Right renal cortex interstitium (tissue), 3 donors: ENCODE measurements at regions not wholly inside any gene's neighbourhood (a gene's known extent, or its start where the extent isn't known, plus 50 kb on each side); places are given as distances from the start of the nearest gene placed in this dataset.
"Not testable (repeated sequence)": the region's sequence is repeated elsewhere in the genome, so short reads cannot be mapped to it uniquely, and the experiment has no call there.

Source experiments
- DNase-seq, 3 donors: peaks; one replicate each; pipeline ENCODE4 v3.0.0-alpha.2; 2013; ENCODE audit warnings: low read depth in 3 of 3, low spot score in 2 of 3

DNA sequence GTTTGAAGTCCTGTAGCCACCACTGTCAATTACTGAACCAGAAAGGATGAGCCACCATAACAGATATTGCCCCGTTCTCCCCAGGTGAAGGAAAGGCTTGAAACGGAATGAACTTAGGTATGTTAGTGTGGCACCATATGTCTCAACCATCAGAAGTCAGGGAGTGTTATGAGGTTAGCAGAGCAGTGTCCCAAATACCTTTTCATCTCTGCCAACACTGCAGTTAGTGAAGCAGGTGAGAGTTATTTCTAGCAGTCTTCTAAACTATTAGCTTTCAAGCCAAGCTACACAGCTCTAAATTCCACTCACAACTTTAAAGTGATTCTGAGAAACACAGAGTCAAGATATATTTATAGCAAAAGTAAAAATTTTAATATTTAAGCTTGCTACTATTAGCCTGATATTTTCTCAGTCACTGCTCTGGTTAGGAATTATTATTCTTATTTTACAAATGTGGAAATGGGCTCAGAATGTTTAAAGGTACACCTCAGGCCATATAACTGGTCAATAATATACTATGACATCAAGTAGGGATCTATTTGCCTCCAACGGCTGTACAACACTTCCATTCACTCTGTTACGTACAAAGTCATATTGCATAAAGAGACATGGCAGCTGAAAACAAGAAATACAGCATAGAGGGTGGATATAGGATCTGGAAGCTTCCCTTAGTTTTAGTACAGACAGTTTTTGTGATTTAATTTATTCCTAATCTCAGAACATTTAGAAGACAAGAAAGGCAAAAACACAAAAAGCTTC, 1527.1 kb upstream of the PRR20A start:
- DNase-seq: no peak

DNA sequence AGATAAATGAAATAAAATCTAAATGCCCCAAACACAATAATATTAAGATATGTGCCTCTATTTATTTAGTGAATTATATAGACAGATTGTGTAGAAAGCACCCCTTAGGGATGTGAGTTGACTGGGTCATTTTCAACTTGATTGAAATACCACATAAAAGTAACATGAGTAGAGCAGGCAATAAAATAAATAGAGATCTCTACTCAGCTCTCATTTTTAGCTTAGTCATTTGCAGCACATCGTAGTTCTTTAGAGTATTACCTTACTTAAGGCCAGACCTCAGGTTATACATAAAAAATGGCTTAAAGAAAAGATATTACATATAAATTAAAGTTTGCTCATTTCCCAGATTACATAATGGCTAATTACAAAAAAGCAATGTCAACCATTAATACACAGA, 1525.6 kb upstream of the PRR20A start:
- DNase-seq: no peak

DNA sequence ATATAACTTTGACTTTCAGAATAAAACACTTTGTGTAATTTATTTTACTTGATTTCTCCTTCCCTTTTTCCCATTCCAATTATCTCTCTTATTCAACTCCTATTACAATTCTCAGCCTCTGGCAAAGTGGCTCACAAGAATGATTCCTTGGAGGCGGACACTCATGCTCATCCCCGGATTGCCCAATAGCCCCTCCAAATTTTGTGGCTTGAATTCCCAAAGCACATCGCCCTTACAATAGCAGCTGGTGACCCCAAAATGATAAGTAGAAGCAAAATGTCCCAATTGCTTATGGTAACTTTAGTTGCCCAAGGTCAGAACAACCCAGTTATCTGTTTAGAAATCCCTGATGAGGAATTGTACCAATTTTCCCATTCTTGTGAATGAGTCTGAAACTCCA, 1523.5 kb upstream of the PRR20A start:
- DNase-seq: no peak

DNA sequence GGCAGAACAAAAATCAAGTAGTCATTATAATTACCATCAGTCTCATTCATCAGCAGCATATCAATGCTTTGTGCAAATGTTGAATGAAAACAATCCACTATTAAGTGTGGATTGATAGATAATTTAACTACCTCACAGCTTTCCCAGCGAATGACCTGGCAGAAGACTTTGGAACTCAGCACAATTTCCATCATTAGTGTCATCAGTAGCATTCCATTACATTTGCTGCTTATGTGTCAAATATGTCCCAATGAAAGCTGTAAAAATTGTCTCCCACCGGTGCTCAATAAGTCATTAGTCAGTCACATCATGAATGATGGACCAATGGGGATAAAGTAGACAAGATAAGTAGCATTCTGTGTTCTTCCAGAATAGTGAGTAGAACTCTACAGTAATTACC, 1513.5 kb upstream of the PRR20A start:
- DNase-seq: no peak

DNA sequence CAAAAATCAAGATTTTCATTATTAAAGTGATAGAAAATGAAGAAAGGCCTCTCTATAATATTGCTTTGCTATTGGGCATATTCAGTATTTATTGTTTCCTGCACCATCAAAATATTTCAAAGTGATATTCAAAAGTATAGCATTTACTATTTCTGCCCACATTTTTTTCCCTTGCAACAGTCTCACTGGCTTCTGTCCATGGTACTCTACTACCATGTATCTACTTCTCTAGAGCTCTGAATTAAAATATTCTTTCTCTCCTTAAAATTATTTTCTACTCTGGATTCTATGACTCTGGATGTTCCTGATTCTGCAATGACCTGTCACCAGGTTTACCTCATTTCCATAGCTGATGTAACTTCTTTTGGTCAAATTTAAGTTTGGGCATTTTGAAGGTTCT, 1508.3 kb upstream of the PRR20A start:
- no peak for DNase-seq

DNA sequence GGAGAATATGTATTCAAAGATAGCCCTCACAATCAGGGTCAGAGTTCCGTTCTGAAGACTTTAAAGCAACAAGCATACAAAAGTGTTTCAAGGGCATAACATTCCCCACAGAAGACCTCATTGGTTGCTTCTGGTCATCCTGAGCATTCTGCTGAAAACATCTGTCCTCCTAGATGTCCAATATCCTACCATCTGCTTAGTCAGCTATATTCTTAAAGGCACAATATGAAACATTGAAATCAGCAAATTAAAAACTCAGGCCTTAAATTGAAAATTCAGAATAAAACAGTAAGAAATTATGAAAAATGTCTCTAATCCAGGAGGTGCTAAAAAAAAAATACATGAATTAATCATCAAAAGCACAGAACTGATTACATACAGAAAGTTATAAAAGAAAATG, 1491.2 kb upstream of the PRR20A start:
- DNase-seq: no peak

DNA sequence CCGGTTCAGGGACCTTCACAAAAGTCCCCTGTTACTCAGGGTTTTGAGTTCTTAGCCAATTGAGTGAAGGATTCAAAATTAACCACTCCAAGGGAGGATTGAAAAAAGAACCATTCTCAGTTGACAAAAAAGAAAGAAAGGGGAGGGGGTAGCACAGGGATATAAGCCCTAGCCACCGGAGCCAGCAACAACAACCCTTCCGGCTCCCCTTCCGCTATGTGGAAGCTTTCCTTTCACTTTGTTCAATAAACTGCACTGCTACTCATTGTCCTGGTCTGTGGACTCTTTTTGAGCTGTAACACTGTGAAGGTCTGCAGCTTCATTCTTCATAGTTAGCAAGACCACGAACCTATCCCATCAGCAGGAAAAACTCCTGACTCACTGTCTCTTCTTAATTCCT, 1488.1 kb upstream of the PRR20A start:
- DNase-seq: no peak

DNA sequence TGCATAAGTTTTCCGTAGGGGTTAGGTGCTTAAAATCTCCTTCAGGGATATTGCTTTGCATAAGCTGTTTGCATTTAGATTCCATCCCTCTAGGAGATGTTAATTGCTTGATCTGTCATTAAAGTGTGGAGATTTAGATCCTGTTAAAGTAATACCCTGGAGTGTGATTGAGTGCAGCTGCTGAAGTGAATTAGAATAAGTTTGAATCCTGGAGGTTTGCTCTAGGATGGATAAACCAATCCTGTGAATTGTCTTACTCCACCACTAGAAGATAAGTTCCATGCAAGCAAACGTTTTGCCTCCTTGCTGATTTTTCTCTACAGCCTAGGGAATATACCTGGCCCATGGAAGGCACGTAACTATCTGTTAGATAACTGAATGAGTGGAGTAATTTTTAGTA, 1487.2 kb upstream of the PRR20A start:
- no peak for DNase-seq

DNA sequence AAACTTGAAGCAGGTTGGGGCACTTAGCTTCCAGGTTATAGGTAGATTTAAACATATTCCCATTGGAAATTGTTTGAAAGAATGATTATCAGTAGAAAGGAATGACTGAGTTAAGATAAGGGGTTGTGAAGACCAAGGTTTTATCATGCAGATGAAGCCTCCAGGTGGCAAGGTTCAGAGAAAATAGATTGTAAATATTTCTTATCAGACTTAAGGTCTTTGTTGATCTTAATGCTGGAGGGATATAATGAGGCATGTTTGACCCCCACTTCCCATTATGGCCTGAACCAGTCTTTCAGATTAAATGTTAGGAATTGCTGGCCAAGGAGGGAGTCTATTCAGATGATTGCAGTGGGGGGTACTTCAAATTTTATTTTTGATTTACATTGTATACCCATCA, 1486.5 kb upstream of the PRR20A start:
- DNase-seq: no peak

DNA sequence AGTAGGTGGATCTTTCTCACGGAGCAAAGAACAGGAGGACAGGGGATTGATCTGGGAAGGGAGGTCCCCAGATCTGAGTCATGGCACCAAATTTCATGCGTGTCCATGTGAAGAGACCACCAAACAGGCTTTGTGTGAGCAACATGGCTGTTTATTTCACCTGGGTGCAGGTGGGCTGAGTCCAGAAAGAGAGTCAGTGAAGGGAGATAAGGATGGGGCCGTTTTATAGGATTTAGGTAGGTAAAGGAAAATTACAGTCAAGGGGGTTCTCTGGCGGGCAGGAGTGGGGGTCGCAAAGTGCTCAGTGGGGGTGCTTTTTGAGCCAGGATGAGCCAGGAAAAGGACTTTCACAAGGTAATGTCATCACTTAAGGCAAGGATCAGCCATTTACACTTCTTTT, 1480.5 kb upstream of the PRR20A start:
- DNase-seq: not testable (repeated sequence)

DNA sequence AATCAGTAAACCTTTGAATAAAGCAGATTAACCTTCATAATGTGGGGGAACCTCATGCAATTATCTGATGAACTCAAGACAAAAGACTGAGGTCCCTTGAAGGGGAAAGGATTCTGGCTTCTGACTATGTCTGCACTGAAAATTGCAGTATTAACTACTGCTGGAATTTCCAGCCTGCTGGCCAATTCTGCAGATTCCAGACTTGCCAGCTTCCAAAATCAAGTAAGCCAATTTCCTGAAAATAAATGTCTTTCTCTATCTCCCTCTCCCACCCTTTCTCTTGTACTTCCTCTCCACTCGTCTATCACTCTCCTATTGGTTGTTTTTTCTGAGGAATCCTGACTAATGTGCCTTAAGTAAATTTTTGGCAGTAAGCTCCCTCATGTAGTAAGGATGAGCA, 1479.9 kb upstream of the PRR20A start:
- DNase-seq: no peak

DNA sequence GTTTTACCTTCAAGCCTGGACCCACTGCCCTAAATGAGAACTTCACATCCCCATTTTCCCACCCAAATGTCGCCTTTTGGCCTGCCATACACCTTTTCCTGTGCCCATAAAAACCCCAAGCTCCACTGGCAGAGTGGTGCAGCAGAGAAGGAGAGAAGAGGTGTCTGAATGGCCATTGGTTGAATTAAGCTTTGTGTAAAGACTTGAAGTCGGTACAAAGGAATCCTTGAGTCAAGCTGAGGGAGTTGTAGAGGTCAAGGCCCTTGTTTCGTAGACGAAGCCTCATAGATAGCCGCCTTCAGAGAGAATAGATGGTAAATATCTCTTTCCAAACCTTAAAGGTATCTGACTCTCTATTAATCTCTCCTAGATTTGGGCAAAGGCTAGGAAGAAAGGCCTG, 1479.2 kb upstream of the PRR20A start:
- no peak for DNase-seq

DNA sequence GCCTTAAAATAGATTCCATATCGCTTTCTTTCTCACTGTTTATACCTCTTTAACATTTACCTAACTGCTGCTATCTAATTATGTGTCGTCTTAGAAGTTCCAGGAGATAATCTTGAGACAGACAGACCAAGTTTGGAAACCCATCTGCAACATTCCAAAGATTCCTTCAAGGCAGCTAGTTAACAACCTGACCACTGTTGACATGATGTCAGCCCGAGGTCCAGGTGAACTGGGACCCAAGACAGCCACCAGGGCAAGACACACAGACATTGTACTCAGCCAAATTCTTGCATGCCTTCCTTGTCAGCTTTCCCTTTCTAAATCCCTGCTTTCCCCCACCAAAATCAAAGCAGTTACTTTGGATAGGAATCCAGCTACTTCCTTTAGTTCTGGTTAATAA, 1476.5 kb upstream of the PRR20A start:
- no peak for DNase-seq

DNA sequence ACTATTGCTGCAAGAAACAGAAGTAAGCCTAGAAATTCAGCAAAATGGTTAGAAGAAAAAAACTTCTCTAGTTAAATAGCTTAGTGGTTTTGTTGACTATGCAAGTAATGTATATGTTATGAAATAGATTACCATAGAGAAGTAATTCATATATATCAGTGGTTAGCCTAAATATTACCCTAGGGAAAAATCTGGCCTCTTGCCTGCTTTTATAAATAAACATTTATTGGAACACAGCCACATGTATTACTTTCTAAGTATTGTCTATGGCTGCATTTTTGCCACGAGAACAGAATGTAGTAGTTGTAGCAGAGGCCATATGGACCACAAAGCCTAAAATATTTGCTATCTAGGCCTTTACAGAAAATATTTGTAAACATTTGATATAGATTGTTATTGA, 1471.7 kb upstream of the PRR20A start:
- no peak for DNase-seq

DNA sequence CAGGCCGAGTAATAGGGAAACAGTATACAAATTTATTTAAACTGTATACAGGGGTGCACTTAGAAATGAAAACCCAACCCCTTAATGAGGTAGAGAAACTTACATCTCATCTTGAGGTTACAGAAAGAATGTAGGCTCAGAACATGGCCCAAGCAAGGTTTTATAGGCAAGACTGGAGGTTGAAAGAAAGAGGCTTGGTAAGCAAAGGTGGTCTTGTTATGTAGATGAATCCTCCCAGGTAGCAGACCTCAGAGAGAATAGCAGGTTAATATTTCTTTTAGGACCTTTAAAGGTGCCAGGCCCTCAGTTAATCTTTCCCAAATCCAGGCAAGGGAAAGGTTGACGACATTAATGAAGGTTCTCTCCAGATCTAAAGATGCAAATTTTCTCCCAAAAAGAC, 1466.8 kb upstream of the PRR20A start:
- no peak for DNase-seq

DNA sequence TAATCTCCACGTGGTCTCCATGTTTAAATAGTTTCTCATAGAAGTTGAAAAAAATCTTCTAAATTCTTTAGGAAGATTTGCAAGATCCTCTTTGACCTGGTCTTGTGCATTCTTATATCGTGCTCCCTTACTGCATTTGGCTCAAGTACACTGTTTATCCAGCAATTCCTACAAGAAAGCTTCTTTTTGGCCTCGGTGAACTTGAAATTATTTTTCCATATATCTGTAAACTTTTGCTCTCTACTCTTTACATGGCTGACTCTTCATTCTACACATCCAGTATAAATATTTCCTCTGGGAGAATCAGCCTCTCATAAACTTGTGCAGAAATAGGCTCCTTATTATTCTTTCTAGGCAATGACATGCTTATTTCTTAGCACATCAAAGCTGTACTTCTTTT, 1457.9 kb upstream of the PRR20A start:
- DNase-seq: no peak

DNA sequence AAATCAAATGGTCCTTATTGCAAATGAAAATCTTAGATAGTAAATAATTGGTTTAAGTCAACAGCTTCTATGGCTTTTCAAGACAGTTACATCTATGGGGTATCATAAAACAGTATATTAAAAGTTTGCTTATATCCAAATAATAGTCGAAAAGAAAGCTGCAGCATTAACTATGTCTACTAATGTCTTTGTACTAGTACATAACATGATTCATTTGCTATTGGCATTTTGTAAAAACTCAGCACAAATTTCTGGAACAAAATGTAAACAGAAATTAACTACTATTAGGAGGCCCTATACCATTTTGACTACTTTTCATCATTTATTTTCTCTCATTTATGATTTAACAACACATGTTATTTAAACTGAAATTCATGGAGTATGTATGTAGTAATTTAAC, 1435.2 kb upstream of the PRR20A start:
- no peak for DNase-seq

DNA sequence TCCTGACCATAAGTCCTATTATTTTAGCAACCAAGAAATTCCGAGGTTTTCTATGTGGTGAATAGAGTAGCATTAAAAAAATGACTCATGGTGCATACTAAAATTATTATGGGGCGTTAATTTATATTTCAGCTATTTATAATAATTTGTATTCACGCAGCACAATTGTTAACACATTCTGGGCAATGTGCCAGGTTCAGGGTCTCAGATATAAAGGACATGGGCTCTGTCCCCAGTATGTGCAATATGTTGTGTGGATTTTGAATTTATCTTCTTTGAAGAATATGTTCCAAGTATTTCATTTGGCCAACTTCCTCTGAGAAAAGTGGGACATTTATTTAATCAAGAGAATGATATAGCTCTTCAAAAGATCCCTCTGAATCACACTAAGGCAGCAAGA, 1434.7 kb upstream of the PRR20A start:
- DNase-seq: no peak

DNA sequence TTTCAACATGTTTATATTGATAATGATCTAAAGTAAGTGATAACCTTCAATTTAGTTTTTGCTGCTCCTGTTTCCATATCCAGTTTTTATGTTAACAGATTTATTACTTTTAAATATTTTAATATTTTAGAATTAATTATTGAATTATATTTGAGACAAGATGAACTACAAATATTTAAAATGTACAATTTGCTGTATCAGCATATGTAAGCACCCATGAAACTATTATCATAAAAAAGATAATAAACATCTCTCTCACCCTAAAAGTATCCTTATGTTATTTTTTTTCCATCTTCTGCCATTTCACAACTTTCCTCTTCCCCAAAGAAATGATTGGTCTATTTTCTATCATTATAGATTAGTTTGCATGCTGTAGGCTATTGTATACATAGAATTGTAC, 1426.6 kb upstream of the PRR20A start:
- no peak for DNase-seq

DNA sequence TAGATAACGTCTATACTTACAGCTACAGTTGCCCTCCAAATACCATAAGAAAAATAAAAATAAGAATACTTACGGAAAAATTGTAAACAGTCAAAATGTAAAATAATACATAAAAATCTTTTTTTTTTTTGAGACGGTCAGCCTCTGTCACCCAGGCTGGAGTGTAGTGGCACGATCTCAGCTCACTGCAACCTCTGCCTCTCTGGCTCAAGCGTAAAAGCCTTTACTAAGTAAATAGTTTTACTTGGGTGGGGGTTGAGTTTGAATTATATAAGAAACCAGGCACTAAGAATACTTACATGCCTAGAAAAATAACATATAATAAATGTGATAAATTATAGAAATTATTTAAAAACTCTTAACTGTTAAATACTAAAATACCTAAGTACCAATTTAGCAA, 1413.0 kb upstream of the PRR20A start:
- no peak for DNase-seq

DNA sequence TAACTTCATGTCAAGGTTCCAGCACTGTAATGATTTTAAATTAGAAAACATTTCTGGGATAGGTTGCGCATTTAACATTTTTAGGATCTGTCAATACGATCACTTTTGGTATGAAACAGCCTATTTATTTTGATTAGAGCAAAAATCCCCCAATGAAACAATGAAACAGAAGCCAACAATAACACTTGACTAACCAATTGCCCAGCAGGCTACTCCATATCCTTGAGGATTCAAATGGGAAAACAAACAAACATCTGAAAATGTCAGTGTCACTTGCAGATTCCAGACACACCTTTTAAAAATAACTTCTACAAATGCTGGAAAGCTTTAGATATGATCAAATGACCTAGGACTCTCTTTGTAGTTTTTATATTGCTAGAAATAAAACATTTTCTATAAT, 1412.5 kb upstream of the PRR20A start:
- no peak for DNase-seq

DNA sequence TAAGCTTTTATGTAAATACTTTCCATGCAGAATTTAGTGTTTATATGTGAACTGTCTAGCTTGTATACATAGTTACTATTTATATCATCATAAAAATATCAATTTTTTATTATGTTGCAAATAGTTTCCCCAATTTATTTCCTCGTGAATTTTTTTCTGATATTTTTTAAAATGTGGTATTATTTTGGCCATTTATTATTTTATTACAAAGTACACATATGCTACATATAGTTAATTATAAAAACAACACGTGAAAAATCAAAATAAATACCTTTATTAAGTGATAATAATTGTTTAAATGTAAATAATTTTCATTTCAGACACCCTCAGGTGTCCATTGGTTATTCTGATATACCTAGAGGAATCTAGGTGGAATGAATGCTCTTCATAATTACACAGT, 1394.9 kb upstream of the PRR20A start:
- DNase-seq: no peak

DNA sequence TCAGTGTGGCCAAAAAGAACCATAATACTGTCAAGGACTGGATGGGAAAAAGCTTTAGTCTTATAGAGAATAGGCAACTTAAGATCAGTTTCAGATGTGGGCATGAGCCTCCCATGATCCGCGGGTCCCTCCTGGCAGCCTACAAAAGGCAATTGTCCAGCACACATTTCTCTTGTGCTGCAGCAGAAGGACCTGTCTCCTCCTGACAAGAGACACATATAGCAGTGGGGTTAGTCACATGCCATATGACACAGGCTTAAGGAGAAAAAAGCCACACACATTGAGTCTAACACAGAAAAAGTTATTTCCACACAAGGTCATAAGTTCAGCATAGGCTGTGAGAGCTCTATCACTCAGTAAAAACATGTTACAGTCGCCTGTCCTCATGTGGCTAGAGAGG, 1378.7 kb upstream of the PRR20A start:
- DNase-seq: no peak
